H9 (cell line): ENCODE measurements at regions not wholly inside any gene's neighbourhood (a gene's known extent, or its start where the extent isn't known, plus 50 kb on each side); places are given as distances from the start of the nearest gene placed in this dataset.

Experiments used
- DNase-seq: peaks from one replicate; pipeline ENCODE4 v3.0.0-alpha.2; 2017
- H2AFZ ChIP-seq: one replicate; pipeline ENCODE4 v1.6.1; 2013; ENCODE audit warnings: mild to moderate bottlenecking, low read length, control low read depth, moderate library complexity
- H2AK5ac ChIP-seq: 2 replicates; pipeline ENCODE4 v1.6.1; 2013; ENCODE audit warnings: low read length, control low read depth, mixed read lengths; ENCODE audit not compliant: insufficient read length
- H2BK120ac ChIP-seq: one replicate; pipeline ENCODE4 v1.6.1; 2013; ENCODE audit warnings: low read depth, mild to moderate bottlenecking, low read length, control low read depth, inconsistent platforms; ENCODE audit not compliant: poor library complexity, severe bottlenecking
- H2BK12ac ChIP-seq: 2 replicates; pipeline ENCODE4 v1.6.1; 2013; ENCODE audit warnings: low read length, control low read depth, mixed read lengths, low read depth; ENCODE audit not compliant: insufficient read length
- H2BK15ac ChIP-seq: 2 replicates; pipeline ENCODE4 v1.6.1; 2013; ENCODE audit warnings: low read depth, low read length, control low read depth
- H2BK20ac ChIP-seq: one replicate; pipeline ENCODE4 v1.6.1; 2013; ENCODE audit warnings: low read depth, mild to moderate bottlenecking, low read length, control low read depth, inconsistent platforms; ENCODE audit not compliant: poor library complexity, severe bottlenecking
- H2BK5ac ChIP-seq: 2 replicates; pipeline ENCODE4 v1.6.1; 2013; ENCODE audit warnings: low read length, control low read depth, mixed read lengths; ENCODE audit not compliant: insufficient read length
- H3K14ac ChIP-seq: 2 replicates; pipeline ENCODE4 v1.6.1; 2013; ENCODE audit warnings: low read length, control low read depth; ENCODE audit not compliant: insufficient read depth
- H3K18ac ChIP-seq: 2 replicates; pipeline ENCODE4 v1.6.1; 2013; ENCODE audit warnings: low read depth, mild to moderate bottlenecking, mixed read lengths, low read length, control low read depth; ENCODE audit not compliant: insufficient read length
- H3K23ac ChIP-seq: 2 replicates; pipeline ENCODE4 v1.6.1; 2013; ENCODE audit warnings: low read length, control low read depth, mixed read lengths, low read depth; ENCODE audit not compliant: insufficient read length
- H3K23me2 ChIP-seq: 2 replicates; pipeline ENCODE4 v1.6.1; 2013; ENCODE audit warnings: low read depth, mild to moderate bottlenecking, mixed read lengths, low read length, control low read depth; ENCODE audit not compliant: insufficient read length, poor library complexity, severe bottlenecking
- H3K27ac ChIP-seq: 2 replicates; pipeline ENCODE4 v1.5.1; 2013; ENCODE audit warnings: low read length, control low read depth, mixed read lengths, low read depth; ENCODE audit not compliant: insufficient read length
- H3K27me3 ChIP-seq: 2 replicates; pipeline ENCODE4 v1.6.1; 2013; ENCODE audit warnings: low read length, control low read depth, inconsistent platforms; ENCODE audit not compliant: insufficient read depth
- H3K4ac ChIP-seq: 2 replicates; pipeline ENCODE4 v1.6.1; 2013; ENCODE audit warnings: low read depth, mild to moderate bottlenecking, control low read depth, inconsistent platforms, low read length, moderate library complexity
- H3K4me1 ChIP-seq: 2 replicates; pipeline ENCODE4 v1.6.1; 2013; ENCODE audit warnings: low read length, control low read depth, inconsistent platforms; ENCODE audit not compliant: insufficient read depth
- H3K4me2 ChIP-seq: 2 replicates; pipeline ENCODE4 v1.6.1; 2013; ENCODE audit warnings: low read length, control low read depth, mixed read lengths; ENCODE audit not compliant: insufficient read length, insufficient read depth
- H3K56ac ChIP-seq: 2 replicates; pipeline ENCODE4 v1.6.1; 2013; ENCODE audit warnings: low read depth, mild to moderate bottlenecking, mixed read lengths, low read length, control low read depth; ENCODE audit not compliant: insufficient read length
- H3K79me1 ChIP-seq: 2 replicates; pipeline ENCODE4 v1.6.1; 2013; ENCODE audit warnings: low read depth, mild to moderate bottlenecking, moderate library complexity, low read length, control low read depth, inconsistent platforms; ENCODE audit not compliant: insufficient read depth, poor library complexity, severe bottlenecking
- H3K79me2 ChIP-seq: 2 replicates; pipeline ENCODE4 v1.6.1; 2013; ENCODE audit warnings: low read length, control low read depth, inconsistent platforms; ENCODE audit not compliant: insufficient read depth
- H3K9ac ChIP-seq: 2 replicates; pipeline ENCODE4 v1.6.1; 2013; ENCODE audit warnings: low read length, control low read depth, mixed read lengths; ENCODE audit not compliant: insufficient read length; ENCODE audit errors: extremely low read depth
- H3K9me3 ChIP-seq: one replicate; pipeline ENCODE4 v1.6.1; 2013; ENCODE audit warnings: low read depth, low read length, inconsistent platforms; ENCODE audit not compliant: control insufficient read depth
- H3T11ph ChIP-seq: one replicate; pipeline ENCODE4 v1.6.1; 2013; ENCODE audit warnings: mild to moderate bottlenecking, low read length, control low read depth, inconsistent platforms
- H4K20me1 ChIP-seq: one replicate; pipeline ENCODE4 v1.6.1; 2013; ENCODE audit not compliant: control insufficient read depth, insufficient read length, insufficient read depth
- H4K5ac ChIP-seq: 2 replicates; pipeline ENCODE4 v1.6.1; 2013; ENCODE audit warnings: low read depth, mild to moderate bottlenecking, mixed read lengths, low read length, control low read depth; ENCODE audit not compliant: insufficient read length
- H4K8ac ChIP-seq: replicated peaks from 2 replicates; pipeline ENCODE4 v1.6.1; 2013; ENCODE audit warnings: low read length, control low read depth, mixed read lengths, low read depth; ENCODE audit not compliant: insufficient read length
- H4K91ac ChIP-seq: 2 replicates; pipeline ENCODE4 v1.6.1; 2013; ENCODE audit warnings: low read depth, mild to moderate bottlenecking, moderate library complexity, mixed read lengths, low read length, control low read depth; ENCODE audit not compliant: insufficient read length
- H3K27ac Mint-ChIP-seq, 3 experiments: 2 replicates in 2 of 3; 3 replicates in 1 of 3; pipeline ENCODE4 v1.8.0; 2020 to 2021; ENCODE audit warnings: mixed read lengths in 3 of 3, mild to moderate bottlenecking in 1 of 3, moderate library complexity in 1 of 3
- H3K27me3 Mint-ChIP-seq: 2 replicates; pipeline ENCODE4 v1.8.0; 2021; ENCODE audit warnings: low read depth, mild to moderate bottlenecking, moderate library complexity, mixed read lengths
- H3K36me3 Mint-ChIP-seq, 3 experiments: 2 replicates in 2 of 3; 3 replicates in 1 of 3; pipeline ENCODE4 v1.8.0; 2020 to 2021; ENCODE audit warnings: low read depth in 3 of 3, mixed read lengths in 3 of 3; ENCODE audit not compliant: insufficient read depth in 1 of 3
- H3K4me1 Mint-ChIP-seq, 2 experiments: 2 replicates each; pipeline ENCODE4 v1.8.0; 2020; ENCODE audit warnings: mixed read lengths in 2 of 2
- H3K4me3 Mint-ChIP-seq, 2 experiments: 2 replicates in 1 of 2; 3 replicates in 1 of 2; pipeline ENCODE4 v1.8.0; 2020 to 2021; ENCODE audit warnings: mild to moderate bottlenecking in 2 of 2, mixed read lengths in 2 of 2, moderate library complexity in 1 of 2
- H3K9me3 Mint-ChIP-seq, 2 experiments: 2 replicates in 1 of 2; 3 replicates in 1 of 2; pipeline ENCODE4 v1.8.0; 2020; ENCODE audit warnings: mild to moderate bottlenecking in 2 of 2, mixed read lengths in 2 of 2, moderate library complexity in 1 of 2
- WGBS: extraction: QIAGEN DNeasy Blood & Tissue Kit; methylation state at CpG from one replicate; pipeline ENCODE4 v1.1.7; 2013; ENCODE audit warnings: missing lambda C conversion rate, low lambda C conversion rate, mixed read lengths; ENCODE audit not compliant: insufficient read length; ENCODE audit errors: extremely low coverage; 5-methylcytosine and 5-hydroxymethylcytosine counted together
- TF ChIP-seq, protein P1 (sequence below): fragments of 200-600 bp; sonication (generic); conservative IDR thresholded peaks from 3 replicates; pipeline ENCODE4 v1.8.0; 2021; ENCODE audit warnings: antibody characterized with exemption, mild to moderate bottlenecking

GRCh38 chr6:168381726-168382458, 59.1 kb upstream of the SMOC2 start:
- no peak for DNase-seq
- no peaks in the 10 kb centered on the region for H4K20me1 ChIP-seq
- no peaks in the 10 kb centered on the region for H3K79me2 ChIP-seq
- no peak overlapping the region for H3T11ph ChIP-seq
- no peak overlapping the region for H3K27ac ChIP-seq
- no peak overlapping the region for H3K4ac ChIP-seq
- peaks cover 4% of the 10 kb centered on the region for H3K9me3 ChIP-seq
- H3K79me1 ChIP-seq, result no peaks in the 10 kb centered on the region
- H2AK5ac ChIP-seq, result no peak overlapping the region
- no peak overlapping the region for H2BK12ac ChIP-seq
- no peak overlapping the region for H2AFZ ChIP-seq
- H2BK5ac ChIP-seq, result no peak overlapping the region
- H3K4me1 ChIP-seq, result no peaks in the 10 kb centered on the region
- H3K27me3 ChIP-seq, result no peaks in the 10 kb centered on the region
- H3K4me1 Mint-ChIP-seq, result no peaks in the 10 kb centered on the region
- H2BK15ac ChIP-seq, result no peak overlapping the region
- TF ChIP-seq, protein P1, sequence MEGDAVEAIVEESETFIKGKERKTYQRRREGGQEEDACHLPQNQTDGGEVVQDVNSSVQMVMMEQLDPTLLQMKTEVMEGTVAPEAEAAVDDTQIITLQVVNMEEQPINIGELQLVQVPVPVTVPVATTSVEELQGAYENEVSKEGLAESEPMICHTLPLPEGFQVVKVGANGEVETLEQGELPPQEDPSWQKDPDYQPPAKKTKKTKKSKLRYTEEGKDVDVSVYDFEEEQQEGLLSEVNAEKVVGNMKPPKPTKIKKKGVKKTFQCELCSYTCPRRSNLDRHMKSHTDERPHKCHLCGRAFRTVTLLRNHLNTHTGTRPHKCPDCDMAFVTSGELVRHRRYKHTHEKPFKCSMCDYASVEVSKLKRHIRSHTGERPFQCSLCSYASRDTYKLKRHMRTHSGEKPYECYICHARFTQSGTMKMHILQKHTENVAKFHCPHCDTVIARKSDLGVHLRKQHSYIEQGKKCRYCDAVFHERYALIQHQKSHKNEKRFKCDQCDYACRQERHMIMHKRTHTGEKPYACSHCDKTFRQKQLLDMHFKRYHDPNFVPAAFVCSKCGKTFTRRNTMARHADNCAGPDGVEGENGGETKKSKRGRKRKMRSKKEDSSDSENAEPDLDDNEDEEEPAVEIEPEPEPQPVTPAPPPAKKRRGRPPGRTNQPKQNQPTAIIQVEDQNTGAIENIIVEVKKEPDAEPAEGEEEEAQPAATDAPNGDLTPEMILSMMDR, result no peak
- no peak overlapping the region for H3K27ac Mint-ChIP-seq
- H3K9ac ChIP-seq, result no peak overlapping the region
- H3K4me3 Mint-ChIP-seq, result no peak overlapping the region
- H2BK120ac ChIP-seq, result no peak overlapping the region
- H3K23ac ChIP-seq, result no peak overlapping the region
- H4K91ac ChIP-seq, result no peak overlapping the region
- H3K18ac ChIP-seq, result no peak overlapping the region
- no peak overlapping the region for H4K5ac ChIP-seq
- H3K56ac ChIP-seq, result no peak overlapping the region
- H2BK20ac ChIP-seq, result no peak overlapping the region
- peaks cover 7 to 33% (median 7%) of the 10 kb centered on the region in 3 experiments for H3K36me3 Mint-ChIP-seq
- H3K4me2 ChIP-seq, result no peak overlapping the region
- H3K9me3 Mint-ChIP-seq, result peaks cover 48 to 49% of the 10 kb centered on the region in 2 experiments
- no peak overlapping the region for H4K8ac ChIP-seq
- no peak overlapping the region for H3K14ac ChIP-seq
- peaks cover 1% of the 10 kb centered on the region; the same call in 1 of the 2 replicates for H3K27me3 Mint-ChIP-seq
- no CpG with 5 or more reads among the region's 24 CpGs for WGBS
- no peaks in the 10 kb centered on the region for H3K23me2 ChIP-seq
